ENCODE measurements at regions not wholly inside any gene's neighbourhood (a gene's known extent, or its start where the extent isn't known, plus 50 kb on each side); places are given as distances from the start of the nearest gene placed in this dataset.

DNA sequence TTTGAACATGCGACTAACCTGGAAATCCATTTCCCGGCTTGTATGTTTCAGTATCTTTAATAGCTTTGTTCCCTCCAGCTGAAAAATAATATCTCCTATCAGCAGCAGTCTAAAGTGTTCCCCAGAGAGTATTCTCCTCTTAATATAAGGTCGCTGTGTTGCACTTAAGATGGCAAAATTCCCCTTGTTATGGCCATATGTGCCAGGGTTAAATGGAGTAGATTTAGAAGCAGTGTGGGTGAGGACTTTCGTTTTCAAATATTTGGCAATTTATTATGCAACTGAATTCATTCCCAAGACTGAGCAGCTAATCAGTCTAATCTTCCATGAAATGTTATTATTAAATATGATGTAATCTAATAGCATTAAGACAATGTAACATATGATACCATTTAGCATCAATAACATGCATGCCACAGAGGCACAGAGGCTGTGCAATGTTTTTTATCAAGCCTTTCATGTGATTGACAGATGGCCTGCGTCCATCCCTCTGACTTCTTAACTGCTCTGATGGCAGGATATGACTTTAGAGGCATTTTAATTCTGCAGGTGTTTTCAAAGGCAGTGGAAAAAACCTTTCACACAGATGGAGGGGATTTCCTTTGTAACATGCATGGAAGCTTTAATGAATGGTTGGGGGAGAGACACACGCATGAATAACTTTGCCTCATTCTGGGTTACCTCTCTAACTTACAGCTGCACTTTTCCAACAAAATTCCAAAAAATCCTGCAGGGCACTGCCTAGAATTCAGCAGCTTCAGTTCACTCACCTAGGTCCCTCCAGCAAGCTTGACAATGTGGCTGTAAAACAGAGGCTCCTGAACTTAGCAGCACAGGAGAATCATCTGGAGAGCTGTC lies 55.1 kb upstream of the ZPBP start:
- Histone ChIP-seq H3K27ac (no peak overlapping the region), H3K4me3 (ENCODE audit: low read depth, low read length) (no peak overlapping the region), H3K36me3 (no peaks in the 10 kb centered on the region), H3K27me3 (ENCODE audit: insufficient read depth, low read depth, severe bottlenecking) (no peaks in the 10 kb centered on the region), H3K9me3 (ENCODE audit: severe bottlenecking) (no peaks in the 10 kb centered on the region)
- TF ChIP-seq, protein P1, sequence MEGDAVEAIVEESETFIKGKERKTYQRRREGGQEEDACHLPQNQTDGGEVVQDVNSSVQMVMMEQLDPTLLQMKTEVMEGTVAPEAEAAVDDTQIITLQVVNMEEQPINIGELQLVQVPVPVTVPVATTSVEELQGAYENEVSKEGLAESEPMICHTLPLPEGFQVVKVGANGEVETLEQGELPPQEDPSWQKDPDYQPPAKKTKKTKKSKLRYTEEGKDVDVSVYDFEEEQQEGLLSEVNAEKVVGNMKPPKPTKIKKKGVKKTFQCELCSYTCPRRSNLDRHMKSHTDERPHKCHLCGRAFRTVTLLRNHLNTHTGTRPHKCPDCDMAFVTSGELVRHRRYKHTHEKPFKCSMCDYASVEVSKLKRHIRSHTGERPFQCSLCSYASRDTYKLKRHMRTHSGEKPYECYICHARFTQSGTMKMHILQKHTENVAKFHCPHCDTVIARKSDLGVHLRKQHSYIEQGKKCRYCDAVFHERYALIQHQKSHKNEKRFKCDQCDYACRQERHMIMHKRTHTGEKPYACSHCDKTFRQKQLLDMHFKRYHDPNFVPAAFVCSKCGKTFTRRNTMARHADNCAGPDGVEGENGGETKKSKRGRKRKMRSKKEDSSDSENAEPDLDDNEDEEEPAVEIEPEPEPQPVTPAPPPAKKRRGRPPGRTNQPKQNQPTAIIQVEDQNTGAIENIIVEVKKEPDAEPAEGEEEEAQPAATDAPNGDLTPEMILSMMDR (IDR thresholded peaks at IDR 0.05; ENCODE audit: low read depth, low read length): no peak
- DNase-seq: no peak

DNA sequence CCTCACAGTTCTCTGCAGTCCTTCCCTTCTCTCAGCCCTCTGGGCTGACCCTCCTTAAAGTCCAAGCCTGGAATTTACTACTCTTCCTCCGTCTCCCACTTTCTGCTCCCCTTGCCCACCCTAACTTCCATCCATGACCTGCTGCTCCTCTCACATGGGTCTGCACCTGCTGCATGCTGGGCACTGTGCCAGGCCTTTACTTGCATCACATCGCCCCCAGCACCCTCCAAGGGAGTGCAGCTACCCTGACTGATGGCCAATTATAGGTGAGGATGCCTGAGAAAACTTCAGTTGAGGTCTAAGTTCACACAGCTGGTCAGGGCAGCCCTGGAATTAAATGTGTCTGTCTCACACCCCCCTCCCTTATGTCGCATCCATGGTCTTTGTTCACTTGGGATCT lies 53.6 kb upstream of the ZPBP start:
- TF ChIP-seq, protein P1 (IDR thresholded peaks at IDR 0.05; ENCODE audit: low read depth, low read length): no peak
- H3K4me3 ChIP-seq (ENCODE audit: low read depth, low read length): no peak overlapping the region

DNA sequence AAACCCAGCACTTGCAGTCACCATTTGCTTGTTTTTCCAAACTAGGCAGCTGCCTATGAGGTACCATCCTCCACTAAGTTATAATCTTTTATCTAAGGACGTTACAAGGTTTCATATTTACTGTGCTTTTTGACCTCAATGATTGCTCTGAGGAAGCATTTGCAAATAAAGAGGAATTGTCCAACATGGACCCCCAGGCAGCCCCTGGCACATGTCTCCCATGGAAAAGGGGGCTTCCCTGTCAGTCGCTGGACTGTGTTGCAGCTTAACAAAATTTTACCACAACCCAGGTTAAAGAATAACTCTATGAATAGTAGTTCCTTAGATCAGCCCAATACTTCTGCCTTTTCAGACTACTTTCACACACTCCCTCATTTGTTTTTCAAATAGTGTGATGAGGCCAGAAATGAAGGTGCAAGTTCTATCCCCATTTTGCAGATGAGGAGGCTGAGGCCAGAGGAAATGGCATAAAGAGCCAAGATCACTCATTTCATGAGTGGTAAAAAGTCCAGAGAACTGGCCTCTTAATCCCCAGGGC lies 52.8 kb upstream of the ZPBP start:
- H3K27ac ChIP-seq: no peak overlapping the region
- no peaks in the 10 kb centered on the region for H3K9me3 ChIP-seq (ENCODE audit: severe bottlenecking)

More for the DNA sequence above, 53.6 kb upstream of the ZPBP start:
- Histone ChIP-seq H3K27ac (no peak overlapping the region), H3K36me3 (no peaks in the 10 kb centered on the region), H3K27me3 (ENCODE audit: insufficient read depth, low read depth, severe bottlenecking) (no peaks in the 10 kb centered on the region), H3K9me3 (ENCODE audit: severe bottlenecking) (no peaks in the 10 kb centered on the region)
- no peak for DNase-seq

DNA sequence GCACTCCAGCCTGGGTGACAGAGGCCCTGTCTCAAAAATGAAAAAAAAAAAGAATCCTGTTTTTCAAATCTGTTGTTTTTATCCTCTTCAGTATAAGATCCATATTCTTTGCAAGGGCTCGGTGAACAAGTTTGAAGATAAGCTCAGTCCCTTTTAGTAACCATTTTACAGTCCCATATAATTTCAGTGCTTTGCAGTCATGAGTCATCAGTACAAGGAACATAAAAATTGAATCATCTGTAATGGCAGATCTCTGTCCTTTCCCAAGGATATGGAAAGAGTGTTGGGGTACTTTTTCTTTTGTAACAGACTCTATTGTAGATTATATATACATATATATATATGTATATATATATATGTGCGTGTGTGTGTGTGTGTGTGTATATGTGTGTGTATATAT lies 52.2 kb upstream of the ZPBP start:
- Histone ChIP-seq H3K27me3 (ENCODE audit: insufficient read depth, low read depth, severe bottlenecking) (no peaks in the 10 kb centered on the region), H3K9me3 (ENCODE audit: severe bottlenecking) (no peaks in the 10 kb centered on the region), H3K36me3 (no peaks in the 10 kb centered on the region), H3K4me3 (ENCODE audit: low read depth, low read length) (no peak overlapping the region), H3K27ac (no peak overlapping the region)
- TF ChIP-seq, protein P1 (IDR thresholded peaks at IDR 0.05; ENCODE audit: low read depth, low read length): no peak
- no peak for DNase-seq

More for the DNA sequence above, 52.8 kb upstream of the ZPBP start:
- H3K36me3 ChIP-seq: no peaks in the 10 kb centered on the region
- no peak for DNase-seq
- no peaks in the 10 kb centered on the region for H3K27me3 ChIP-seq (ENCODE audit: insufficient read depth, low read depth, severe bottlenecking)
- TF ChIP-seq, protein P1 (IDR thresholded peaks at IDR 0.05; ENCODE audit: low read depth, low read length): no peak
- H3K4me3 ChIP-seq (ENCODE audit: low read depth, low read length): no peak overlapping the region
